GM11168 (cell line): ENCODE measurements at regions not wholly inside any gene's neighbourhood (a gene's known extent, or its start where the extent isn't known, plus 50 kb on each side); places are given as distances from the start of the nearest gene placed in this dataset.
"Not testable (repeated sequence)": the region's sequence is repeated elsewhere in the genome, so short reads cannot be mapped to it uniquely, and the experiment has no call there.

Source experiments
- in situ Hi-C: fragments of 300-500 bp; cut with MboI; formaldehyde crosslinking; loops from one replicate; pipeline ENCODE4 v1.12.0; 2022; ENCODE audit warnings: low sequenced_read_pairs; ENCODE audit not compliant: unreplicated experiment

- in situ Hi-C loops: no loop called here
These were observed 183.6 kb downstream of the UACA start for GRCh38 chr15:70579766-70580165.

- in situ Hi-C loops: no loop called here
These were observed 185.2 kb downstream of the UACA start for GRCh38 chr15:70578196-70578595.

- in situ Hi-C loops: no loop called here
These were observed 186.7 kb downstream of the UACA start for GRCh38 chr15:70576696-70577095.

- in situ Hi-C loops: no loop called here
These were observed 187.1 kb downstream of the UACA start for GRCh38 chr15:70576276-70576675.

- in situ Hi-C loops: no loop called here
These were observed 187.8 kb downstream of the UACA start for GRCh38 chr15:70575231-70576226.

GRCh38 chr15:70574325-70574724 lies 189.0 kb downstream of the UACA start:
- in situ Hi-C loops: not testable (repeated sequence)

- in situ Hi-C loops: no loop called here
These were observed 190.1 kb downstream of the UACA start for GRCh38 chr15:70573121-70573850.

- in situ Hi-C loops: no loop called here
These were observed 193.6 kb downstream of the UACA start for GRCh38 chr15:70569714-70570231.

GRCh38 chr15:70569091-70569713 lies 194.2 kb downstream of the UACA start:
- in situ Hi-C loops: no loop called here

GRCh38 chr15:70566989-70567388 lies 196.4 kb downstream of the UACA start:
- in situ Hi-C loops: no loop called here

GRCh38 chr15:70566047-70566835 lies 197.1 kb downstream of the UACA start:
- in situ Hi-C loops: no loop called here

- in situ Hi-C loops: no loop called here
These were observed 199.7 kb downstream of the UACA start for GRCh38 chr15:70563561-70564095.

GRCh38 chr15:70562906-70563305 lies 200.5 kb downstream of the UACA start:
- in situ Hi-C loops: no loop called here

GRCh38 chr15:70561885-70562284 lies 201.5 kb downstream of the UACA start:
- in situ Hi-C loops: no loop called here

GRCh38 chr15:70560617-70561328 lies 202.6 kb downstream of the UACA start:
- in situ Hi-C loops: no loop called here

GRCh38 chr15:70559265-70560239 lies 203.8 kb downstream of the UACA start:
- in situ Hi-C loops: no loop called here

- in situ Hi-C loops: no loop called here
These were observed 204.7 kb downstream of the UACA start for GRCh38 chr15:70558406-70559264.
